Stimulated activated naive CD4-positive, alpha-beta T cell treated with Interleukin-2 at 50 U/mL for 16 hours (primary cell): ENCODE measurements at regions not wholly inside any gene's neighbourhood (a gene's known extent, or its start where the extent isn't known, plus 50 kb on each side); places are given as distances from the start of the nearest gene placed in this dataset.

Source experiments
- DNase-seq: peaks from one replicate; lab custom pipeline; 2025; lab: John Stamatoyannopoulos, UW

DNA sequence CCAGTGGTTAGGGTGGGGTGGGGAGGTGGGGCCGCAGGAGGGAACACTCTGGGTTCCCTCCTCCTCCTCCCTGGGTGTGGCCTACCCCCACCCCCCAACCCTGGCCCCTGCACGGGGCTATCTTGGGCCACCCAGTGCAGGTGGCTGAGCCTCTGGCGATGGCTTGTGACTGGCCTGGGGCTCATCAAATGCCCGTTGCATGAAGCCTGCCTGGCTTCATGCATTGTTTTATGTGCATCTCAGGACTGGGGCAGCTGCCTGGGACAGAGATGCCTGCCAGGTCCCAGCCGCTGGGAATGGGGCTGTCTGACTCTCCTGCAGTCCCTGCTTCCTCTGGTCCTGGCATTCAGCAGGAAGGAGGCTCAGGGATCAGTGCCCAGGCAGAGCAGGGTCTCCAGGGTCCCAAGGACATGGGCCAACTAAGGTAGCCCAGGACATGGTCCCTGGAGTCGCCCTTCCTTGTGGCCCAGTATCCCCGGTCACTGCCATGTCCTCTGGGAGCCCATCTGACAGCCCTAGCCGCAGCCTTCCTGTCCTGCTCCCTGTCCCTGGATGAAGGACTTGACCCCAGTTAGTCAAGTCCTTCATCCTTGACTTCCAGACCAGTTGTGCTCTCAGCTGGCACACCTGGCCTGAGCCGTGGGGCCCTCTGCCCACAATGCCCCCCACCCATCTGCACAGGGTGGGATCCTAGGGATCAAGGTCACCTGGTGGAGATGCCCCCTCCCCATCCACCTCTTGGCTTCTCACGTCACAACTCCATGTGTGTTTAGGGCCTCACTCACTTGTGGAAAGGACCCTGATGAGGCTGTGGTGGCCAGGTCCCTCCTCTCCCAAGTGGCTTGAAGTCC lies 112.1 kb upstream of the FGF3 start:
- no peak for DNase-seq

DNA sequence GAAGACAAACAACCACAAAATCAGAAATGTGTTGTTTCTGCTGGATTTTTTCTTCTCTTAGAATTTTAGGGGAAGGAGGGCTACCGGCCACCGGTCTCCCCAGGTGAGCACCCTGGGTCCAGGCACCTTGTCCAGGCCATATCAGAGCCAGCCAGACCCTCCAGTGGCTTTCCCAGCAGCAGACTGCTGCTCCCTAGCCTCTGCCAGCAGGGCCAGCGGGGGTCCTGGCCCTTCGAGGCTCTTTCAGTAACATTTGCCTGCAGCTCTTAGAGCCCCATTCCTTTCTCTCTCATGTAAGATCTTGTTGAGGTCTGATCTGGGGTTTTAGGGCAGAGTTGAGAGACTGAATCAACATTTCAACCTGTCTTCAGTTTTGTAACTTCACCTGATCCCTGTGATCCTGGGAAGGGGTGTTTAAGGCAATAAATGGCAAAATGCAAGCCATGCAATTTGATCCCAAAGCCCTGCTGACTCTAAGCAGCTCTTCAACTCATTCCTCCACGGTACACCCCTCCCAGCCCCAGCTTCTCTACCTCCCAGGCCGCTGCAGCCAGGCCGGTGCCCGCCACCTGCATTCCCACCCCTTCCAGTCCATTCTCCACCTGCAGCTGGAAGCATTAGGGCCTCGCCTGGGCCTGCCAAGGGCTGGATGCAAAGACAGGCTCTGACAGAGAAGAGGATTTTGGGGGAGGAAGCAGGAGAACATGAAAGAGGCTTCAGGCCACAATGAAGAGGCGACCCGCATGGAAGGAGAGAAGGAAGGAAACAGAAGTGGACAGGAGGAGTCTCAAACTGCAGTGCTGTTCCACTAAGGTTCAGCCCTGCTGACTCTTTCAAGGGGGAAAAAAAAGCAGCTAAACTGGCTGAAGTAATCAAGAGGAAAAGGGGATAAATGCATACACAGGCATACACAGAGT lies 113.0 kb upstream of the FGF3 start:
- no peak for DNase-seq

DNA sequence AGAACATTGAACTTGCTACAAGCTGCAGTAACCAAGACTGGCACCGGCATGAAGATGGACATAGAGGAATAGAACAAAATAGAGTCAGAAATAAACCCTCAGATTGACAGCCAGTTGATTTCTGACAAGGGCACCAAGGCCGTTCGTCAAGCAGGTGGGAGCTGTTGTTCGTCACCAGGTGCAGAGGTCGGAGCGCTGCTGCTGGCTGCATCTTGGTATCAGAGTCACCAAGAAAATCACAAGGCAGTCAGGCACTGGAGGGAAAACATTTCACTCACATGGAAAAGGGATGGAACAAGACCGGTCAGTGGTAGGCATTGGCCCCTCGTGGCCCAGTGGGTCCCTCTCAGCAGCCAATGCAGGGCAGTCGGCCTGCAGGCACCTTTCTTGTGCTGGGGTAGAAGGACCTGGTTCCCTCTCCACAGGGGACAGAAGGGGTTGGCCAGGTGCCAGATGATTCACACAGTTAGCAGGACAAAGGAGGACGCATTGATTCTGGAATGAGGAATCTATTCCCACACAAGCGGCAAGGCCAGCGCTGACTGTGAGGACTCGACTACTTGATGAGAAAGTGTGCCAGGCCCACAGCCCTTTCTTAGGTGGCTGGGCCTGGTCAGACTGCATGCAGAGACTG lies 115.8 kb upstream of the FGF3 start:
- no peak for DNase-seq

GRCh38 chr11:69935941-69936505 lies 116.8 kb upstream of the FGF3 start:
- no peak for DNase-seq

- no peak for DNase-seq
Measured at GRCh38 chr11:69936771-69937170, 117.6 kb upstream of the FGF3 start.

DNA sequence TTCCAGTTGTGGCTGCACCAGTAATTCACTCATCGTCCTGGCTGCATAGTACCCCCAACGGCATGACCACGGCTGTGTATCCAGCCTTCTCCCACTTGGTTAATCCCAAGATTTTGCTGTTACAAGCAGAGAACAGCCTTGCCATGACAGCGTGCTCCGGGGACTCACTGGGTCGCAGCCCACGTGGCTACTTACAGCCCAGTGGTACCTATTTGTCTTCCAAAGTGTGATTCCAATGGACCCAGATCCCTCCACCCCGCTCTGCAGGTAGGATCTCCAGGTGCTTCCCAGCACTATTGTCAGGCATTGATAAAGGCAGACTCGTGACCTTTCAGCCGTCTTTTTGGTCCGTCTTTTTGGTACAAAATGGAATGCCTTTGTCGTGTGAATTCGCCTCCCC lies 119.0 kb upstream of the FGF3 start:
- DNase-seq, result no peak

DNA sequence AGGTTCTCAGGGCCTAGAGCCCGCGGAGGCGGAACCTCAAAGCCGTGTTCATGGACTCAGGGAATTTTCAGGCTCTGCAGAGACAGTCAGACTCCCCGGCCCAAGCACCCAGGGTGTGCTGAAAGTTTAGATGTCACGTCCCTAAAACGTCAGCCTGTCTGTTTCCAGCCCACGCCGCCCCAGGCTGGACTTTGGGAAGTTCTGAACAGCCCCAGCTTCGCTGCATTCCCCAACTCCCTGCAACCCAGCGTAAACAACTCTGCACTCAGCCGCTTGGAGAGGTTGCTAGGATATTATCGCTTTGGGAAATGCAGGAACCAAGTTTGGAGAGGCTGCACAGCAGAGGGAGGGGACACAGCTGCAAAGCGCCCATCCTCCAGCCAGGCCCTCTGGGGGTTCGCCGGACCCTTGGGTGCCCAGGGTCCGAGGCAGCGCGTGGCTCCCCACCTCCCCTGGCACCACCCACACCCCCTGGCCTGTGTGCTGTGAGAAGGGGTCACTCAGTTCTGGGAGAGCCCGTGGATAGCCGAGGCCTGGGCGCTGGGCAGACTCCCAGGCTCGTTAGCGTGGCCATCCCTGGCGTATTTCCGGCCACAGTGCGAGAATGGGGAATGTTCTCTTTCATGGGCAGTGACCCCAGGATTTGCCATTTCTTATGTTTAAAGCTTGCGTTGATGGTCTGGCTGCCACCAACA lies 120.5 kb upstream of the FGF3 start:
- no peak for DNase-seq

GRCh38 chr11:69940246-69940610 lies 121.0 kb upstream of the FGF3 start:
- DNase-seq, result no peak

GRCh38 chr11:69941546-69942332 lies 122.5 kb upstream of the FGF3 start:
- DNase-seq, result no peak

- no peak for DNase-seq
Measured at GRCh38 chr11:69942333-69942820, 123.2 kb upstream of the FGF3 start.

DNA sequence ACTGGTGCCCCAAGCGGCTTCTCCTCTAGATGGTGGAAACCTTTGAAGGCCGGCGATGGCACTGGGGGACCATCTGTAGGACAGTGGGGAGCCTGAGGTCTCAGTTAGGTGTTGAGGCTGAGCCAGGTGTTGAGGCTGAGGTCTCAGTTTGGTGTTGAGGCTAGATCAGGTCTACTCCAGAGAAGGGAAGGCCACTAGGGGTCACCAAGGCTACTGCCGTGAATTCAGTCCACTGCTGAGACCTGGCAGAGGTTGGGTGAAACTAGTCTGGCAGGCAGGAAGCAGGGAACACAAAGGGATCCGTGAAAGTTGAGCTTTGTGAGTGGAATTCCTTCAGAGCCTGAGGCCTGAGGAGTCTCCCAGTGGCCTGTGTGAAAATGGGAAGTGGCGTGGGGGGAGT lies 123.8 kb upstream of the FGF3 start:
- no peak for DNase-seq

GRCh38 chr11:69943506-69943905 lies 124.3 kb upstream of the FGF3 start:
- no peak for DNase-seq

GRCh38 chr11:69944146-69944795 lies 125.1 kb upstream of the FGF3 start:
- DNase-seq, result no peak

GRCh38 chr11:69945157-69945556 lies 125.9 kb upstream of the FGF3 start:
- no peak for DNase-seq

DNA sequence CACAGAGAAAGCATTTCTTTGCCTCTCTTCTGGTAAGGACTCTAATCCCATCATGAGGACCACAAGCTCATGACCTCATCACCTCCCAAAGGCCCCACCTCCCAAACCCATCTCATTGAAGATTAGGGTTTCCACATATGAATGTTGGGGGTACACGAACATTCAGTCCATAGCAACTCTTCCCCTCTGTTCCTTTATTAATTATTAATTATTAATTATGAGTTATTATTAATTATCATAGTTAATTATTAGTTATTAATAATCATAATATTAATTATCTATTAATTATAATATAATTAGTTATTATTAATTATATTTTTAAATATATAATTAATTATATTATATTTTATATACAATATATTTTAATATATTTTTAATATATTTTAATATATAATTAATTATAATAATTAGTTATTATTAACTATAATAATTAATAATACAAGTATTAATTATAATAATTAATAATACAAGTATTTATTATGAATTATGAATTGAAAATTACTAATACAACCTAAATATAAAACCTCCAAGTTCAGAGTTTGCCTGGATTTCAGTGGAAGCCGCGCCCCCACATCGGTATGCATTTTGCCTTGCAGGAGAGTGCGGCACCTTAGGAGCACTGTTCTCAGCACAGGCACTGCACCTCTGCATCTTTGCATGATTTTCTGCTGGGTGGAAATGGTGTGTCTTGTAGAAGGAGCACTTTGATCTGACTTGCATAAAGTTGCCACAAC lies 128.0 kb upstream of the FGF3 start:
- DNase-seq, result no peak

DNA sequence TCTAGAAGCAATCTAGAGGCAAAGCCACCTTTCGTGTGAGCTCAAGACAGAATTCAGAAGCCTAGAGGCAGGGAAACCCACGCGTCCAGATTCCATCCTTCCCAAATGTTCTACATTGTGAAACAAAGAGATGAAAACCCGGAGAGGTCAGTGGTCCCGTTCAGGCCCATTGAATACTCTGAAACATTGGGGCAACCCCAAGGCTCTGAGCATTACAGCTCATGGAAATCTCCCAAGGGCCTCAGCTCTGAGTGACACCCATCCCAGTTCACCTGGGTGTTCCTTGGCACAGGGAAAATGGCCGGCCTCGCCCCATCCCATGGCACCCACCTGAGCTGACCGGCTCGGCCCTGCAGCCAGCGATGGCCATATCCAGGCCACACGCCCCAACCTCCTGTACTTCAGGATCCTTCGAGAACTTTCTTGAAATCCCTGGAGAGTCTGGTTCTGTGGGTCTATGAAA lies 128.6 kb upstream of the FGF3 start:
- no peak for DNase-seq

- DNase-seq, result no peak
Measured at GRCh38 chr11:69948256-69949141, 129.3 kb upstream of the FGF3 start.

GRCh38 chr11:69949327-69949726 lies 128.8 kb upstream of the ANO1 start:
- DNase-seq, result no peak
